ENCODE measurements at regions not wholly inside any gene's neighbourhood (a gene's known extent, or its start where the extent isn't known, plus 50 kb on each side); places are given as distances from the start of the nearest gene placed in this dataset.

DNA sequence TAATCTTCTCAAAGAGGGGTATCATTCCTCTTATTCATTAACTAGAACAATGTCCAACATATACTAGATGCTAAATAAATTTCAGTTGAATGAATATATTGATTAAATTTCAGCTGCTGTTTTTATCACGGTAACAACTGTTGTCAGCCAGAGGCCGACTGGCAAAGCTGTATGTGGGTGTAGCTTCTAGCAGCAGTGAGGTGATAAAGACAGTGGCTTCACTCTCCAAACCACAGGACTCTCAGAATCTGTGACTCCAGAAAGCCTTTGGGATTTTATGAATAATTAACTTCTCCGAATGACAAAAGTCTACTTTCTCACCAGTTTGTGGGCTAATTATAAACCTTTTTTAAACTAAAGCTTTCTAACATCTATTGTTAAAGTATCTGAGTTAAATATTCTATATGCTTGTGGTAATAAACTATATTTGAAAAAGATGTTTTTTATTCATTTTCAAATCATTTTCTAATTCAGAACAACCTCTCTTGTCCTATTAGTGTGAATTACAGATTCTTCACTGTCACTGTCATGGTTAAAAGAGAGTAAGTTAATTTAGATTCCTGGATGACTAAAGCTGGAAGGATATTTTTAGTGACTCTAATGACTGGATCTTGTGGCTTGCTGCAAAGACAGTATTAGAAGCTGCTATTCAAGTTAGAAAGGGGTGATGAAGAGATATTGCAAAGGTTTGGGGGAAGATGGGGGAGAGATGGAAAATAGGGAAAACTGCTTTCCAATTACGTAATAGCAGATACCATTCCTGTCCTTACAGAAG, 796.4 kb upstream of the ARPP21 start:
- TF ChIP-seq, protein P1, sequence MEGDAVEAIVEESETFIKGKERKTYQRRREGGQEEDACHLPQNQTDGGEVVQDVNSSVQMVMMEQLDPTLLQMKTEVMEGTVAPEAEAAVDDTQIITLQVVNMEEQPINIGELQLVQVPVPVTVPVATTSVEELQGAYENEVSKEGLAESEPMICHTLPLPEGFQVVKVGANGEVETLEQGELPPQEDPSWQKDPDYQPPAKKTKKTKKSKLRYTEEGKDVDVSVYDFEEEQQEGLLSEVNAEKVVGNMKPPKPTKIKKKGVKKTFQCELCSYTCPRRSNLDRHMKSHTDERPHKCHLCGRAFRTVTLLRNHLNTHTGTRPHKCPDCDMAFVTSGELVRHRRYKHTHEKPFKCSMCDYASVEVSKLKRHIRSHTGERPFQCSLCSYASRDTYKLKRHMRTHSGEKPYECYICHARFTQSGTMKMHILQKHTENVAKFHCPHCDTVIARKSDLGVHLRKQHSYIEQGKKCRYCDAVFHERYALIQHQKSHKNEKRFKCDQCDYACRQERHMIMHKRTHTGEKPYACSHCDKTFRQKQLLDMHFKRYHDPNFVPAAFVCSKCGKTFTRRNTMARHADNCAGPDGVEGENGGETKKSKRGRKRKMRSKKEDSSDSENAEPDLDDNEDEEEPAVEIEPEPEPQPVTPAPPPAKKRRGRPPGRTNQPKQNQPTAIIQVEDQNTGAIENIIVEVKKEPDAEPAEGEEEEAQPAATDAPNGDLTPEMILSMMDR (IDR thresholded peaks at IDR 0.05): no peak
- TF ChIP-seq EP300 (IDR thresholded peaks at IDR 0.05): no peak
- TF ChIP-seq POLR2A (IDR thresholded peaks at IDR 0.05): no peak

All from tibial nerve (tissue), 4 donors.